NCI-H1105 (cell line): ENCODE measurements at regions not wholly inside any gene's neighbourhood (a gene's known extent, or its start where the extent isn't known, plus 50 kb on each side); places are given as distances from the start of the nearest gene placed in this dataset.

ENCODE experiments used
- DNase-seq: peaks from one replicate; lab custom pipeline; 2025; lab: John Stamatoyannopoulos, UW

DNA sequence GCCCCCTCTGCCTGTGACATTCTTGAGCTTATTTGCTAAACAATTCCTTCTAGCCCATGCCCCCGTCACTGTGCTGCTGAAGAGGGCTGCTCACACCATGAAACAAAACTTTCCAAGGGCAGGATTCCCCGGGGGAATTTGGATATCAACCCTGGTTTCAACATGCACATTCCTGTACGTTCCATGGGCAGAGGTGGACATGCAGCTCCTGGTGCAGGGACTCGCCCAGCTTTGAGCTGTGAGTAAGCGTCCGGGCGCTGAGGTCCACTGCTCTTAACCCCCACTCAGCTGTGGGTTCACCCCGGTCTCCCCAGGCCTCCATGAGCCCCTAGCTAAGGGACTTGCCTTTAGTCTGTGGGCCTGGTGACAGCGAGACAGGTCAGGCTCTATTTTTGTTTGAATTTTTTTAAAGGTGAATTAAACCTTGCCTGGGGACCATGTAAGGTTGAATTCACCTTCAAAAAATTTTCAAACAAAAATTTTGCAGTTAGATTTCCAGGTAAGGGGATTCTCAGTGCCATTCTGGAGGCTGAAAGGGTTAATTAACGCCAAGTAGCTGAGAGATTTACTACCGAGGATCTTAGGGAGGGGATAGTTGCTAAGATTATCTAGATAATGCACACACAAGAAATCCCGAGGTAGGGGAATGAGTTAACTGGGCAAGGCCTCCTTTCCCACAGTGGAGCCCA, 70.3 kb upstream of the SLC22A23 start:
- DNase-seq = no peak

DNA sequence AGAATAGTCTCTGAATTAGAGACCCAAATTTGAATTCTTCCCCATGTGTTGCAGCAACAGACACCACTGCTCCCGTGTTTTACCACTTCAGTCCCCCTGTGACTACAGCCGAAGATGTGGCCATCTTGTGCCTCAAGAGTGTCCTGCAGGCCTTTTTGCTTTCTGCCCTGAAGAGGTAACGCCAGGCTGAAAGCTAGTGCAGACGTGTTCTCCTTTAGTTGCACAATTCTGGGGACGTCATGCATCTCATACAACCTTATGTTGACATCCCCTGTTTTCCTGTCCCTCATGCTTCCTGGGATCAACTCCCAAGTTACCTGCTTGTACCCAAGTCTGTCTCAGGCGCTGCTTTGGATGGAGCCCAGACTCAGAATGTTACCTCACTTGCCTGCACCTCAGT, 69.1 kb upstream of the SLC22A23 start:
- DNase-seq = no peak

DNA sequence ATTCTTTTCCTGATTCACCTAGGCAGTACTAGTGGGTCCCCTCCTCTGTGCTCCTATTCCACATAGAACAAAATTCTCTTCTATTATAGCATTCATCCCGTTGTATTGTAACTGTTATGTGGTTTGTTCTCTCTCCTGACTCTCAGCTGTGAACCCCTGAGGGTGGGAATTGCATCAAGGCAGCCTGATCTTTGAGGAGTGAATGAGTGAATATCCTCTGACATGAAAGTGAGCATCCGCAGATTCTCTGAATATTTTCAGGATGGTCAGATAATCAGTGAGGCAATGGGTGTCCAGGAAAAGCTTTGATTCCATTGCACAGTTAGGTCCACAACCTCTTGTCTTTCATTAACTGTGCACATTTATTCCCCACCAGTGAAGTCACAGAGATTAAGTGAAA, 67.6 kb upstream of the SLC22A23 start:
- DNase-seq = no peak

DNA sequence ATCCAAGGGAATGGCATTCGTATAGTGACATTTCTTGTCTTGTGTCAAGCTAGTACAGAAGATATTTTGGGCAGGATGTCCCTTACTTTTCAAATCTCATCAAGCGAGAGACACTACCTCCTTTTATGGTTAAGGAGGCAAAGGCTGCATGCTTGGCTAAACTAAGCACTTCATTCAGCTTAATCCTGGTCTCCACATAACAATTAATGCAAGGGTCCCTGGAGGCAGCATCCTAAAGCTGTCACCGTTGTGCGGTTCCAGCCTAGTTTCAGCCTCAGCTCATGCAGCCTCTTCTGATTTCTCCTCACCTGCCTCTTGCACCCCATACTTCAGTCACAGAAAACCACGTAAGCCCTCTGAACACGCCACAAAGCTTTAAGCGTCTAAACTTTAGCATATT, 67.1 kb upstream of the SLC22A23 start:
- DNase-seq = no peak

DNA sequence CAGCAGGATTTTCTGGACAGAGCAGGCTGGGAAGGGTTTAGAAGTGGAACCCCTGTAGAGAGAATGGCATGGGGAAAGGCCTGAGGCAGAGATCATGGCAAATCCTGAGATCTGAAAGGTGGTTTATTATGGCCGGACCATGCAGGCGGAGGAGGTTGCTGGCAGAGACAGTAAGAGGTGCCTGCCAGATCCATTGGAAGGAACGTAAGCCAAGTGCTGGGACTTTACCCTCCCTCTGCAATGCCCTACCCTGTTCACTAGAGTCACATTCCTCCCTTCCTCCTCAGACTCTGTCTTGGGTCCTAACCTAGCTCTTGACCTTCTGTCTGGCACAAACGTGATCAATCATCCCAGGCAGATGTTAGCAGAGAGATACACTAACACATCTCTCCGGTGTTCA, 66.4 kb upstream of the SLC22A23 start:
- no peak for DNase-seq

DNA sequence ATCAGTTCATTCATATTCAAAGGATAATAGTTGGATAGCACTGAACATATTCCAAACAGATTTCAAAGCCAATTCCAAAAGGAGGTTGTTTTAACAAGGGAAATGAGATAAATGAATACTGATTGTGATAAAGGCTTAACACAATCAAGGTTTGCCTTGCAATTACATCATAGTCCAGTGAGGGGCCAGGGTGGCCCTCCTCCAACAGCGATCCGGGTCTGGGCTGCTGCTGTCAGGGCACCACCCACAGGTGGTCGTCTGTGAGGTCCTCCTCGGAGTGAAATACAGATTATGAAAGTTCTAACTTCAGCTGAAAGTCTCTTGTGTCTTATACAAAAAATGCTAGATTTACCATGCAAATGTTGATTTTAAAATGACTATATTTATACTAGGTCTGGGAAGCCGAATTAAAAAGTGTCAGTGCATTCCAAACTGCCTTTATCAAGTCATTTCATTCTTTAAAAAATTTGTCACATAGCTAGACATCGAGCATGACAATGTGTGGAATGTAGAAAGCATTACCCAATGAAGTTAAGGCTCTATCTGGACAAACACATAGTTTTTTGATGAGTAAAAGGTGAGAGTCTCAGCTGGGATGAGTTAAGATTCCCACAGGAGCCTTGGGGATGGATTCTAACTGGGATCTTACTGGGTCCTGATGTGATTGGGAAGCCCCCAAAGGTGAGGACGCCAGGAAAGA, 65.9 kb upstream of the SLC22A23 start:
- no peak for DNase-seq

GRCh38 chr6:3520281-3521230, 63.7 kb upstream of the SLC22A23 start:
- no peak for DNase-seq

- no peak for DNase-seq
Observed at GRCh38 chr6:3518356-3519190, 61.7 kb upstream of the SLC22A23 start.

DNA sequence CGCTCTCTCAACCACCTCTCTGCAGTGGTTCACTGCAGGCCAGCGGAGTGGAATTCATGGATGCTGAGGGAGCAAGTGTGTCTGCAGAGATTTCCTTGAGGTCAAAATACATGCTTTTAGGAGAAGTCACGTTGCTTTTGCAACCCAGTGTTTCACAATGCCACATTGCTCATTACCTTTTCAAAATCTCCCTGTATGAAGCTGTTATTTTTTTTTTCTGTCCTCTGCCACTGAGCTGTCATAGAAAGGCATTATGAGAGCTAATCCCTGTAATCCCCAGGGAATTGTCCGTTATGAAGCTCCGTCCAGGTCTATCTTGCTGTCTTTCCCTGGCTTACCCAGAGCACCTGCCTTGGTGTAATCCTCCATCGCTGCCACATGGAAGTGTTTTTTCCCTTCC, 60.5 kb upstream of the SLC22A23 start:
- no peak for DNase-seq

DNA sequence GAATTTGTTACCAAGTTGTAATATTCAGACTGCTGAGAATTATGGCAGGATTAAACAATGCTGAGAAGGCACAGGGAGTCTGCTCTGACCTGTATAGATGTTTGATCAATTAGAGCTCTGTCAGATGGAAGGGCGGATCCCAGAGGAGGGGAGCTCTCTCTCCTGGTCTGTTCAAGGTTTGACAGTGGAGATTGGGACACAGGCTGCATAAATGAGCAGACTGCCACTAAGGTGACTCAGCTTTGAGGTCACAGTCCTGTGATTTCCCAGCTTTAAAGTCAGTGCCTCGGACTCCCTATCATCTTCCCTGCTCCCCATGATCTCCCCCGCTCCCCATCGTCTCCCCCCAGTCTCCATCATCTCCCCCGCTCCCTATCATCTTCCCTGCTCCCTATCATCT, 59.2 kb upstream of the SLC22A23 start:
- no peak for DNase-seq

DNA sequence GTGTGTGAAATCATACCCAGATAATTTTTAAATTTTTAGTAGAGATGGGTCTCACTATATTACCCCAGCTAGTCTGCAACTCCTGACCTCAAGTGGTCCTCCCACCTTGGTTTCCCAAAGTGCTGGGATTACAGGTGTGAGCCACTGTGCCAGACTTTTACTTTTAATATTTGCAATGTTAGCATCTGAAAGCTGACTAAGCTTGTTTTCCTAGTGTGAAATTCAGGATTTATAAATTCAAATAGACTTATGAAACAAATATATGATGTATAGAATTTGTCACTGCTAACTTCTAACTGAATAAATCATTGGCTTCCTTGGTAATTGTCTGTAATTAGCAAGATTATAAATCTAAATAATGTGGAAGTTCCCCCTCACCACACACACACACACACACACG, 58.8 kb upstream of the SLC22A23 start:
- no peak for DNase-seq

GRCh38 chr6:3513416-3513815, 56.6 kb upstream of the SLC22A23 start:
- DNase-seq = no peak

DNA sequence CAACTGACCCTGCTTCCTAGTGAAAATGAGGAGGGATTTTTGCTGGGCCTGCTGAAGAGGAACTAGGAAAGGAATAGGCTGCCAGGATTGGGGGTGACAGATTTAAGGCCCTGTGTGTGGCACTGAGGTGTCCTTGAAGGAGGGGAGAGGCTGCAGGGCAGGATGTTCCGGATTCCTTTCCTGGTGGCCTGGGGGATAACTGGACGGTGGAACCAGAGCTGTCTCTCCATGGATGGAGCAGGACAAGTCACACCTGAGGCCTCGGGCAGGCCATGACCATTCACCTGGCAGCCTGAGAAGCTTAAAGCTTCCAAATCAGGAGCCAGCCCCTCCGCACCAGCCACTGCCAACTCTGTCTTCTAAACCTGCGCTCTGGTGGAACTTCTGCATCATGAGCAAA, 56.0 kb upstream of the SLC22A23 start:
- DNase-seq = no peak

- DNase-seq = no peak
Observed at GRCh38 chr6:3510617-3511016, 53.8 kb upstream of the SLC22A23 start.

GRCh38 chr6:3510178-3510577, 53.3 kb upstream of the SLC22A23 start:
- DNase-seq = no peak

DNA sequence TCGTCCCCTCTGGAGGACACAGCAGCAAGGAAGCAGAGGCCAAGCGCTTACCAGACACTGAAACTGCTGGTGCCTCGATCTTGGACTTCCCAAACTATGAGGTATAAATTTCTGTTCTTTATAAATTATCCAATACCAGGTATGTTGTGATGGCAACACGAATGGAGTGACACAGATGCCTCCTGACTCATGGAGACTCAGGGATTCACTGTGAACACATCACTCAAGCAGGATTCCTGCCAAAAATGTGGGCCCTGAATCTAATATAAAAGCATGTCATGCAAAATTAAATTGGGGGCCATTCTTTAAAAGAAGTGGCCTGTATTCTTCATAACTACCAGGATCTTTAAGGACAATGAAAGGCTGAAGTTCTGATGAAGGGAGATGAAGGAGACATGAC, 52.5 kb upstream of the SLC22A23 start:
- no peak for DNase-seq

DNA sequence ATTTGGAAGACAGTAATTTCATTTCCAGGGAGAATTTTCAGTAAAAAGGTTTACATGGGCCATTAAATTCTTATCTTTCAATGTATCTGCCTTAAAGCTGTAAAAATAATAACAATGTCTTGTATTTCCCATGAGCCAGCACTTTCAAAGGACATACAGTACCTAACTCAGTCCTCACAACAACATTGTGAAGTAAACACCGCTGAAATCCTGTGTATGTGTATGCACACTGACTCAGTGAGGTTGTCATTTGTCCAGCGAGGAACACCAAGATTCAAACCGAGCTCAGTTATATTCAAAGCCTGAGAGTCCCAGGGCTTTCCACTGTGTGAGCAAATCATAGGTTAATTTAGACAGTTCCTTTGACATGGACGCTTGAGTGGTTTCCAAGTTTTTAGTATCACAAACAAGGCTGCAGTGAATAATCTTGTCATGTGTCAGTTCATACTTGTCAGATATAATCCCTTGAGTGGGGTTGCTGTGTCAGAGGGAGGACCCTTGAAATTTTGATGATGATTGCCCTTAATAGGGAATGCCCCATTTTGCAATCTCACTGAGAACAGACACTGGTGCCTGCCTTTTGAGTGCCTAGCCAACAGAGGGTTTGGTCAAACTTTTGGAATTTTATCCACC, 50.0 kb upstream of the SLC22A23 start:
- DNase-seq = no peak
